ENCODE measurements at regions not wholly inside any gene's neighbourhood (a gene's known extent, or its start where the extent isn't known, plus 50 kb on each side); places are given as distances from the start of the nearest gene placed in this dataset.
"Not testable (repeated sequence)": the region's sequence is repeated elsewhere in the genome, so short reads cannot be mapped to it uniquely, and the experiment has no call there.

DNA sequence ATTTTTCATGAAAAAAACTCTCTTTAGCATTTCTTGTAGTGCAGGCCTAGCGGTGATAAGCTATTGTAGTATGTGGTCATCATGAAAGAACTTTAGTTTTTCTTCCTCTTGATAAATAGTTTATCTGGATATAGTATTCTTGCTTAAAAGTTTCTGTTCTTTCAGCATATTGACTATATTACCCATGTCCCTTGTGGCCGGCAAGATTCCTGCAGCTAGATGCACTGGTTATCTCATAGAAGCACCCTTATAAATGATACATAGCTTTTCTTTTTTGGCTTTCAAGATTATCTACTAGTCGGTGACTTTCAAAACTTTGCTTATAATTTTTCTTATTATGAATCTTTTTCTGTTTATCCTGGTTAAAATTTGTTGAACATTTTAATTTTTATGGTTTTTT is 234.8 kb downstream of the ALG10 start:
- TF ChIP-seq, protein P1, sequence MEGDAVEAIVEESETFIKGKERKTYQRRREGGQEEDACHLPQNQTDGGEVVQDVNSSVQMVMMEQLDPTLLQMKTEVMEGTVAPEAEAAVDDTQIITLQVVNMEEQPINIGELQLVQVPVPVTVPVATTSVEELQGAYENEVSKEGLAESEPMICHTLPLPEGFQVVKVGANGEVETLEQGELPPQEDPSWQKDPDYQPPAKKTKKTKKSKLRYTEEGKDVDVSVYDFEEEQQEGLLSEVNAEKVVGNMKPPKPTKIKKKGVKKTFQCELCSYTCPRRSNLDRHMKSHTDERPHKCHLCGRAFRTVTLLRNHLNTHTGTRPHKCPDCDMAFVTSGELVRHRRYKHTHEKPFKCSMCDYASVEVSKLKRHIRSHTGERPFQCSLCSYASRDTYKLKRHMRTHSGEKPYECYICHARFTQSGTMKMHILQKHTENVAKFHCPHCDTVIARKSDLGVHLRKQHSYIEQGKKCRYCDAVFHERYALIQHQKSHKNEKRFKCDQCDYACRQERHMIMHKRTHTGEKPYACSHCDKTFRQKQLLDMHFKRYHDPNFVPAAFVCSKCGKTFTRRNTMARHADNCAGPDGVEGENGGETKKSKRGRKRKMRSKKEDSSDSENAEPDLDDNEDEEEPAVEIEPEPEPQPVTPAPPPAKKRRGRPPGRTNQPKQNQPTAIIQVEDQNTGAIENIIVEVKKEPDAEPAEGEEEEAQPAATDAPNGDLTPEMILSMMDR (IDR thresholded peaks at IDR 0.05; ENCODE audit: borderline replicate concordance, insufficient read depth, low read depth, low read length): no peak
- H3K4me3 ChIP-seq (ENCODE audit: low read depth, low read length): no peak overlapping the region

DNA sequence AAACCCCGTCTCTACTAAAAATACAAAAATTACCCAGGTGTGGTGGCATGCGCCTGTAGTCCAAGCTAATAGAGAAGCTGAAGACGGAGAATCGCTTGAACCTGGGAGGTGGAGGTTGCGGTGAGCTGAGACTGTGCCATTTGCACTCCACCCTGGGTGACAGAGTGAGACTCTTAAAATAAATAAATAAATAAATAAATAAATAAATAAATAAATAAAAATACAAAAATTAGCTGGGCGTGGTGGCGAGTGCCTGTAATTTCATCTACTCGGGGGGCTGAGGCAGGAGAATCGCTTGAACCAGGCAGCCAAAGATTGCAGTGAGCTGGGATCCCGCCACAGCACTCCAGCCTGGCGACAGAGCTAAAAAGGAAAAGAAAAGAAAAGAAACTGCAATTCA is 239.8 kb downstream of the ALG10 start:
- not testable (repeated sequence) for H3K4me3 ChIP-seq (ENCODE audit: low read depth, low read length)

DNA sequence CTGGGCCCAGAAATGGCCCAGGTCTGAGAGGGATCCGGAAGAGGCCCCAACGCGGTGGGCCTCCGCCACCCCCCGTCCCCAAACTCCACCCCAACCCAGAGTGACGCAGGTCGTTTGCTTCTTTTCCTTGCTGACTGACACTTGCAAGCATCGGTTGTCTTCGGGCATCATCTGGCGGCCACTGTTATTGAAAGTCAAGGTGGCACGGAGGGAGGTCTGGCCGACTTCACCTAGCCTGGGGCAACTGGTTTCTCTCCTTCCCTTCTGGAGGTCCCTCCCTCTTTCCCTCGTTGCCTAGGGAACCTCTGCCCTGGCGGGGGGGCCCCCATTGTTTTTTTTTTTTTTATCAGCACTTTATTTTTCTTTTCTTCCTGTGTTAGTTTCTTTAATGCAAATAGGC is 241.8 kb downstream of the ALG10 start:
- no peak overlapping the region for H3K4me3 ChIP-seq (ENCODE audit: low read depth, low read length)
- TF ChIP-seq, protein P1 (IDR thresholded peaks at IDR 0.05; ENCODE audit: borderline replicate concordance, insufficient read depth, low read depth, low read length): no peak

DNA sequence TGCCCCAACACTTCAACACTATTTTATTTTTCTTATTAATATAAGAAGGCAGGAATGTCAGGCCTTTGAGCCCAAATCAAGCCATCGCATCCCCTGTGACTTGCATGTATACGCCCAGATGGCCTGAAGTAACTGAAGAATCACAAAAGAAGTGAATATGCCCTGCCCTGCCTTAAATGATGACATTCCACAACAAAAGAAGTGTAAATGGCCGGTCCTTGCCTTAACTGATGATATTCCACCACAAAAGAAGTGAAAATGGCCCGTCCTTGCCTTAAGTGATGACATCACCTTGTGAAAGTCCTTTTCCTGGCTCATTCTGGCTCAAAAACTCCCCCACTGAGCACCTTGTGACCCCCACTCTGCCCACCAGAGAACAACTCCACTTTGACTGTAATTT is 251.4 kb downstream of the ALG10 start:
- H3K4me3 ChIP-seq (ENCODE audit: low read depth, low read length): not testable (repeated sequence)

DNA sequence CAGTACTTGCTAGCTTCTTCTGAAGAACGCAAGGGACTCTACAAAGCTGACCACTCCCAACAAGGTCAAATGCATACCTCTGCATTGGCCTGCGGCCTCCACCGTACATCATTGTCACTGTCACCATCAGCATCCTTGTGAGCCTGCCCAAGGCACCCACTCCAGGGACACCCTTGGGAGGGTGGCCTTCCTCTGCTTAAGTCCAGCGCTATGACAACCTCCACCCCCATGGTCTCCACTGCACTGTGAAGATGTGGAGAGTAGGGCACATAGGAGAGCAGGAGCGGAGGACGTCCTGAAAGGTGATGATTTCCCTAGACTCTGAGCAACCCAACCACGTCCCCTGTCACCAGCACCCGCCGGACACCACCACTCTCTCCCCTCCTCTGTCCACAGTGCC is 252.8 kb downstream of the ALG10 start:
- TF ChIP-seq, protein P1 (IDR thresholded peaks at IDR 0.05; ENCODE audit: borderline replicate concordance, insufficient read depth, low read depth, low read length): no peak
- H3K4me3 ChIP-seq (ENCODE audit: low read depth, low read length): no peak overlapping the region

DNA sequence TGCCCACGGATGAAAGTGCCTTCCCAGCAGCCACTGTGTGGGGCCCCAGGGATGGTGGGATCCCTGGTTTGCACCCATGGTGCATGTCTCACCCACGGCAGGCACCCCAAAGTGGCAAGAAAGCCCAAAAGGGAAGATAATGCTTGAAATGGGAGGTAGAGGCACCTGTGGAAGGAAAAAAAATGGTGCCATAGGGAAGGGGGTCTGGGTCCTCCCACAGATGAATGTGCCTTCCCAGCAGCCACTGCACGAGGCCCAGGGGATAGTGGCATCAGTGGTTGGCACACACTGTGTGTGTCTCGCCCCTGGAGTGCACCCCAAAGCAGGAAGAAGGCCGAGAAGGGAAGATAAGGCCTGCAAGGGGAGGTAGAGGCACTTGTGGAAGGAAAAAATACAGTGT is 264.2 kb downstream of the ALG10 start:
- no peak overlapping the region for H3K4me3 ChIP-seq (ENCODE audit: low read depth, low read length)
- TF ChIP-seq, protein P1 (IDR thresholded peaks at IDR 0.05; ENCODE audit: borderline replicate concordance, insufficient read depth, low read depth, low read length): no peak

DNA sequence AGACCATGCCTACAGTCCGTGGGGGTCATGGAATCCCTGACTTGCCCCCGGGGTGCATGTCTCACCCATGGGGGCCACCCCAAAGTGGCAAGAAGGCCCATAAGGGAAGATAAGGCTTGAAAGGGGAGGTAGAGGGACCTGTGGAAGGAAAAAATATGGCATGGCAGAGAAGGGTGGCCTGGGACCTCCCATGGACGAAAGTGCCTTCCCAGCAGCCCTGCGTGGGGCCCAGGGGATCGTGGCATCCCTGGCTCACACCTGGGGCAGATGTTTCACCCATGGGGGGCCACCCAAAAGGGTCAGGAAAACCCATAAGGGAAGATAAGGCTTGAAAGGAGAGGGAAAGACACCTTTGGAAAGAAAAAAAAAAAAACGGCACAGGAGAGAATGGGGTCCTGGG is 264.6 kb downstream of the ALG10 start:
- TF ChIP-seq, protein P1 (IDR thresholded peaks at IDR 0.05; ENCODE audit: borderline replicate concordance, insufficient read depth, low read depth, low read length): no peak
- no peak overlapping the region for H3K4me3 ChIP-seq (ENCODE audit: low read depth, low read length)

DNA sequence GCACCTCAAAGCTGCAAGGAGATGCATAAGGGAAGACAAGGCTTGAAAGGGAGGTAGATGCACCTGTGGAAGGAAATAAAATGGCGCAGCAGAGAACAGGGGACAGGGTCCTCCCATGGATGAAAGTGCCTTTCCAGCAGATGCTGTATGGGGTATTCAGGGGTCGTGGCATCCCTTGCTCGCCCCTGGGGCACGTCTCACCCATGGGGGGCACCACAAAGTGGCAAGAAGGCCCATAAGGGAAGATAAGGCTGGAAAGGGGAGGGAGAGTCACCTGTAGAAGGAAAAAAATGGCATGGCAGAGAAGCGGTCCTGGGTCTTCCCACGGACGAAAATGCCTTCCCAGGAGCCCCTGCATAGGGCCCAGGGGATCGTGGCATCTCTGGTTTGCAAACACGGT is 265.1 kb downstream of the ALG10 start:
- TF ChIP-seq, protein P1 (IDR thresholded peaks at IDR 0.05; ENCODE audit: borderline replicate concordance, insufficient read depth, low read depth, low read length): no peak
- H3K4me3 ChIP-seq (ENCODE audit: low read depth, low read length): no peak overlapping the region
